GM23338 (cell line): ENCODE measurements at regions not wholly inside any gene's neighbourhood (a gene's known extent, or its start where the extent isn't known, plus 50 kb on each side); places are given as distances from the start of the nearest gene placed in this dataset.
"Not testable (repeated sequence)": the region's sequence is repeated elsewhere in the genome, so short reads cannot be mapped to it uniquely, and the experiment has no call there.

Experiments
- ATAC-seq: fragments of 200-7000 bp; cut with Tn5 transposase; 3 replicates; pipeline ENCODE4 v1.9.1; 2020
- DNase-seq: peaks from one replicate; pipeline ENCODE4 v3.0.0-alpha.2; 2015; ENCODE audit warnings: low spot score
- H2AFZ ChIP-seq: fragments of 200-600 bp; sonication (generic); 2 replicates; pipeline ENCODE4 v1.8.0; 2016; ENCODE audit warnings: antibody characterized with exemption, mild to moderate bottlenecking, moderate library complexity
- H3F3A ChIP-seq: fragments of 200-600 bp; sonication (generic); replicated peaks from 2 replicates; pipeline ENCODE4 v1.8.0; 2017; ENCODE audit warnings: antibody characterized with exemption, mixed run types, low read depth
- H3K27ac ChIP-seq: fragments of 200-600 bp; sonication (generic); 2 replicates; pipeline ENCODE4 v1.6.1; 2016; ENCODE audit warnings: low read depth
- H3K27me3 ChIP-seq: fragments of 200-600 bp; sonication (generic); 2 replicates; pipeline ENCODE4 v1.8.0; 2016; ENCODE audit warnings: mild to moderate bottlenecking, mixed run types, moderate library complexity; ENCODE audit not compliant: insufficient read depth
- H3K36me3 ChIP-seq: fragments of 200-600 bp; sonication (generic); 2 replicates; pipeline ENCODE4 v1.8.0; 2016; ENCODE audit warnings: mild to moderate bottlenecking; ENCODE audit not compliant: insufficient read depth
- H3K4me1 ChIP-seq: fragments of 200-600 bp; sonication (generic); 2 replicates; pipeline ENCODE4 v1.8.0; 2016; ENCODE audit warnings: mild to moderate bottlenecking, moderate library complexity; ENCODE audit not compliant: insufficient read depth
- H3K4me2 ChIP-seq: fragments of 200-600 bp; sonication (generic); 2 replicates; pipeline ENCODE4 v1.7.1; 2017; ENCODE audit warnings: mixed run types
- H3K4me3 ChIP-seq: fragments of 200-600 bp; sonication (generic); 2 replicates; pipeline ENCODE4 v1.6.1; 2016; ENCODE audit warnings: mixed run types
- H3K79me2 ChIP-seq: fragments of 200-600 bp; sonication (generic); replicated peaks from 2 replicates; pipeline ENCODE4 v1.8.0; 2017; ENCODE audit warnings: mild to moderate bottlenecking; ENCODE audit not compliant: insufficient read depth
- H3K9me2 ChIP-seq: fragments of 200-600 bp; sonication (generic); 2 replicates; pipeline ENCODE4 v1.8.0; 2017; ENCODE audit not compliant: insufficient read depth
- H4K20me1 ChIP-seq: fragments of 200-600 bp; sonication (generic); replicated peaks from 2 replicates; pipeline ENCODE4 v1.8.0; 2017; ENCODE audit warnings: mild to moderate bottlenecking; ENCODE audit not compliant: insufficient read depth
- H3K27ac Mint-ChIP-seq: 2 replicates; pipeline ENCODE4 v1.8.0; 2020; ENCODE audit warnings: inconsistent platforms, mild to moderate bottlenecking, moderate library complexity, mixed read lengths
- H3K27me3 Mint-ChIP-seq: 3 replicates; pipeline ENCODE4 v1.8.0; 2022; ENCODE audit warnings: low read depth, mild to moderate bottlenecking, moderate library complexity, mixed read lengths, inconsistent platforms; ENCODE audit not compliant: insufficient read depth, poor library complexity
- H3K36me3 Mint-ChIP-seq: 3 replicates; pipeline ENCODE4 v1.8.0; 2021; ENCODE audit warnings: low read depth, mild to moderate bottlenecking, inconsistent platforms, moderate library complexity, mixed read lengths
- H3K4me1 Mint-ChIP-seq: 3 replicates; pipeline ENCODE4 v1.8.0; 2020; ENCODE audit warnings: mild to moderate bottlenecking, inconsistent platforms, mixed read lengths
- H3K4me3 Mint-ChIP-seq: 3 replicates; pipeline ENCODE4 v1.8.0; 2021; ENCODE audit warnings: moderate library complexity, mild to moderate bottlenecking, inconsistent platforms, mixed read lengths
- H3K9me3 Mint-ChIP-seq: 3 replicates; pipeline ENCODE4 v1.8.0; 2020; ENCODE audit warnings: moderate library complexity, mild to moderate bottlenecking, inconsistent platforms, mixed read lengths
- EZH2phosphoT487 ChIP-seq: fragments of 200-600 bp; sonication (generic); IDR thresholded peaks from one replicate; pipeline ENCODE4 v1.8.1; 2018; ENCODE audit warnings: antibody characterized with exemption; ENCODE audit not compliant: unreplicated experiment
- JUNB ChIP-seq: IDR thresholded peaks from one replicate; pipeline ENCODE4 v1.6.1; 2016; ENCODE audit warnings: antibody characterized with exemption; ENCODE audit not compliant: unreplicated experiment
- NANOG ChIP-seq: IDR thresholded peaks from 2 replicates; pipeline ENCODE4 v1.6.1; 2016; ENCODE audit warnings: antibody characterized with exemption, borderline replicate concordance
- POLR2AphosphoS5 ChIP-seq: IDR thresholded peaks from 2 replicates; pipeline ENCODE4 v1.6.1; 2016; ENCODE audit warnings: antibody characterized with exemption, low read depth
- ZNF114 ChIP-seq: fragments of 250-450 bp; sonication (Bioruptor Pico); IDR thresholded peaks from 2 replicates; pipeline ENCODE4 v1.5.0; 2020; ENCODE audit warnings: mild to moderate bottlenecking, moderate library complexity
- ZNF331 ChIP-seq: fragments of 250-450 bp; sonication (Bioruptor Pico); IDR thresholded peaks from 2 replicates; pipeline ENCODE4 v1.5.0; 2020; ENCODE audit warnings: low read depth, mild to moderate bottlenecking, moderate library complexity
- ZNF462 ChIP-seq: fragments of 250-450 bp; sonication (Bioruptor Pico); IDR thresholded peaks from 2 replicates; pipeline ENCODE4 v1.5.0; 2020; ENCODE audit warnings: mild to moderate bottlenecking, moderate library complexity

- no peak for TF ChIP-seq ZNF462
- TF ChIP-seq NANOG: no peak
- no peak for TF ChIP-seq ZNF331 (CRISPR knock-in tag)
- TF ChIP-seq POLR2AphosphoS5: no peak
- TF ChIP-seq EZH2phosphoT487: no peak
- no peak for TF ChIP-seq JUNB
- TF ChIP-seq ZNF114: no peak
Measured at GRCh38 chr1:197987294-197987693, 70.1 kb downstream of the LHX9 start (continued).

- not testable (repeated sequence) for H3K79me2 ChIP-seq, DNase-seq, H2AFZ ChIP-seq, H3K9me3 Mint-ChIP-seq, H3F3A ChIP-seq, H3K27ac ChIP-seq, H3K9me2 ChIP-seq, H3K27ac Mint-ChIP-seq, ATAC-seq, H3K4me2 ChIP-seq, H3K4me3 ChIP-seq, H3K27me3 Mint-ChIP-seq, H3K36me3 Mint-ChIP-seq, H3K27me3 ChIP-seq, H4K20me1 ChIP-seq, H3K4me3 Mint-ChIP-seq, H3K36me3 ChIP-seq, H3K4me1 ChIP-seq, H3K4me1 Mint-ChIP-seq
Measured at GRCh38 chr1:197988581-197988980, 71.4 kb downstream of the LHX9 start.
